GM12892 (cell line): ENCODE measurements at regions not wholly inside any gene's neighbourhood (a gene's known extent, or its start where the extent isn't known, plus 50 kb on each side); places are given as distances from the start of the nearest gene placed in this dataset.

Source experiments
- POLR2A ChIP-seq: IDR thresholded peaks from 2 replicates; pipeline ENCODE4 v1.6.1; 2011; ENCODE audit warnings: low read depth, low read length, control low read depth
- POLR2AphosphoS5 ChIP-seq: IDR thresholded peaks from 2 replicates; pipeline ENCODE4 v1.6.1; 2011; ENCODE audit warnings: low read depth, low read length, control low read depth
- TAF1 ChIP-seq: IDR thresholded peaks from 2 replicates; pipeline ENCODE4 v1.6.1; 2011; ENCODE audit warnings: low read depth, mild to moderate bottlenecking, control low read depth, low read length, borderline replicate concordance

- TF ChIP-seq POLR2A (no peak), POLR2AphosphoS5 (no peak), TAF1 (no peak)
Observed at GRCh38 chr2:16080071-16080470, 139.7 kb downstream of the MYCN start.
